ENCODE measurements at regions not wholly inside any gene's neighbourhood (a gene's known extent, or its start where the extent isn't known, plus 50 kb on each side); places are given as distances from the start of the nearest gene placed in this dataset.

DNA sequence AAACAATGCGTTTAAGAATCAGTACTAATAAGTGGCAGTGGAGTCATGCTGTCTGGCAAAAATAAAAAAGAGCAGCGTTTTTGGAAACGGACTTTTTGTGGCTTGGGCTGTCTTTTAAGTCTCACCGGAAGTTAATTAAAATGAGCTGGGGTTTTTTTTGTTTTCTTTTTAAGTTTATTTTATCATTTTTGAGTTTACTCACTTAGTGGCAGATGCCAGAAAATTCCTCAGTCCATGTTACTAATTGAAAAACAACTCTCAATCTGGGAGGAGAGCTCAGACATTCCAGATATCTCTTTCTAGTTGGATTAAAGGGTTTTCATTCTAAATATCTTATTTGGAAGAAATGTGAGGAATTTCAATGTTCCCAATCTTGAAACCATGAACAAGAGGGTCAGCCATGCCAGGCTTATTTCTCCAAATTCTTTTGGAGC is 133.8 kb upstream of the AGR3 start:
- in situ Hi-C loops (cut with MboI) (no loop called here), intact Hi-C loops (cut with micrococcal nuclease; ENCODE audit: unreplicated experiment) (loop anchor here (10.0 kb wide), 1 partner anchor 139 kb away; no protein-coding TSS in a partner anchor)
- ATAC-seq (no peak), FAIRE-seq (no peak), DNase-seq (ENCODE audit: low read depth, low spot score) (no peak)
- no peaks in the 10 kb centered on the region for H3K4me1 ChIP-seq (ENCODE audit: control insufficient read depth, insufficient read depth, low read length)
- H3K9ac ChIP-seq (ENCODE audit: control insufficient read depth, insufficient read depth, low read length), result no peak overlapping the region
- H3K79me2 ChIP-seq (ENCODE audit: control insufficient read depth, insufficient read depth, low read length), result no peaks in the 10 kb centered on the region
- ChIA-PET CTCF (no interaction called here), RAD21 (ENCODE audit: unreplicated experiment) (interaction anchor here (1.2 to 2.1 kb wide), 3 partner anchors 48 to 286 kb away, joined by 3 to 6 read pairs (median 4); no protein-coding TSS in a partner anchor), SMC1A (ENCODE audit: uncharacterized antibody, unreplicated experiment) (interaction anchor here (0.7 to 3.2 kb wide), 3 partner anchors 218 to 287 kb away, joined by 3 to 13 read pairs (median 3); no protein-coding TSS in a partner anchor), POLR2A (no interaction called here)
- H3K27ac ChIP-seq (ENCODE audit: control insufficient read depth, insufficient read depth), result no peak overlapping the region
- BruUV-seq (replicated peaks), result no TSS peak
- 3% methylated on average over 4 of the region's 4 CpGs for WGBS (ENCODE audit: insufficient coverage, insufficient replicate concordance, low lambda C conversion rate, missing lambda C conversion rate)
- no peaks in the 10 kb centered on the region for H4K20me1 ChIP-seq (ENCODE audit: control insufficient read depth, insufficient read depth)
- TF ChIP-seq CHD2 (IDR thresholded peaks at IDR 0.05; ENCODE audit: borderline replicate concordance, low read depth, low read length), result no peak
- no peak overlapping the region for H2AFZ ChIP-seq (ENCODE audit: control insufficient read depth, low read depth, low read length)
- no peaks in the 10 kb centered on the region for H3K36me3 ChIP-seq (ENCODE audit: control insufficient read depth in 2 of 2, insufficient read depth in 2 of 2, low read length in 1 of 2)
- no peaks in the 10 kb centered on the region for H3K27me3 ChIP-seq (replicated peaks in 1 of 2; ENCODE audit: control insufficient read depth in 2 of 2, insufficient read depth in 2 of 2, low read length in 1 of 2)
- no peak overlapping the region for H3K4me2 ChIP-seq (ENCODE audit: control insufficient read depth, insufficient read depth)
- H3K9me3 ChIP-seq (replicated peaks; ENCODE audit: control insufficient read depth, insufficient read depth, low read length), result no peaks in the 10 kb centered on the region
- no peak overlapping the region for H3K4me3 ChIP-seq

DNA sequence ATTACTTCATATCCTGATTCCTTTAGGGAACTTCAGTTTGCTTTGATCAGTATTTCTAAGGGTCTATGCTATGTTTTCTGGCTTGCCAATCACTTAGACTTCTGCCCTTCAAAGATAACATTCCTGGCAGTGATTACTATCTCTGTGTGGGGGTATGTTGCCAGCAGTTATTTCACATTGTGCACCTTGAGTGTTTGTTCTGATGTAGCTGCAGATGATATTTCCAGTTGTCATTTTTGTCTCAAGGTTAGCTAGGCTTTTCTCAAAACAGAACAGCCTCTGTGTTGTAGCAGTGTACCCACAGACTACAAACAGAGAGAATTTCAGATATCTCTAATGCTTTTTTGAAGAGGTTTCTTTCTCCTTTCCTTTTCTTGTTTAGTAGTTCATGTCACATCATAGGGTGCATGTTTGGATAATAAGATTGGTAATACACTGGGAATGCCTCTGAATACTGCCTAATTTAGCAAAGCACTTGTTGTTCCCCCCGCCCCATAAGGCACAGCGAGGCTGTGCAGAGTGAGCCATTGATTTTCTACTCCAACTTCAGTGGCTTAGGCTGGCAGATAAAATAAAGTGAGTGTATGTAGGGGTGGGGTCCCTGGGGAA is 134.7 kb upstream of the AGR3 start:
- Histone ChIP-seq H2AFZ (ENCODE audit: control insufficient read depth, low read depth, low read length) (no peak overlapping the region), H3K4me1 (ENCODE audit: control insufficient read depth, insufficient read depth, low read length) (no peaks in the 10 kb centered on the region), H3K36me3 (ENCODE audit: control insufficient read depth in 2 of 2, insufficient read depth in 2 of 2, low read length in 1 of 2) (no peaks in the 10 kb centered on the region), H3K4me3 (no peak overlapping the region), H3K79me2 (ENCODE audit: control insufficient read depth, insufficient read depth, low read length) (no peaks in the 10 kb centered on the region), H3K9me3 (replicated peaks; ENCODE audit: control insufficient read depth, insufficient read depth, low read length) (no peaks in the 10 kb centered on the region), H3K27ac (ENCODE audit: control insufficient read depth, insufficient read depth) (no peak overlapping the region), H4K20me1 (ENCODE audit: control insufficient read depth, insufficient read depth) (no peaks in the 10 kb centered on the region), H3K4me2 (ENCODE audit: control insufficient read depth, insufficient read depth) (no peak overlapping the region), H3K27me3 (replicated peaks in 1 of 2; ENCODE audit: control insufficient read depth in 2 of 2, insufficient read depth in 2 of 2, low read length in 1 of 2) (no peaks in the 10 kb centered on the region), H3K9ac (ENCODE audit: control insufficient read depth, insufficient read depth, low read length) (no peak overlapping the region)
- 93% methylated on average over 2 of the region's 2 CpGs for WGBS (ENCODE audit: insufficient coverage, insufficient replicate concordance, low lambda C conversion rate, missing lambda C conversion rate)
- in situ Hi-C loops (cut with MboI), result no loop called here
- intact Hi-C loops (cut with micrococcal nuclease; ENCODE audit: unreplicated experiment), result loop anchor here (10.0 kb wide), 1 partner anchor 138 kb away; no protein-coding TSS in a partner anchor
- SMC1A ChIA-PET (ENCODE audit: uncharacterized antibody, unreplicated experiment), result interaction anchor here (0.7 to 3.2 kb wide), 2 partner anchors 217 to 286 kb away, joined by 3 to 13 read pairs; no protein-coding TSS in a partner anchor
- BruUV-seq (replicated peaks), result no TSS peak
- DNase-seq (ENCODE audit: low read depth, low spot score), result no peak
- CTCF ChIA-PET, result no interaction called here
- no peak for ATAC-seq
- RAD21 ChIA-PET (ENCODE audit: unreplicated experiment), result no interaction called here
- FAIRE-seq, result no peak
- POLR2A ChIA-PET, result no interaction called here
- TF ChIP-seq GABPA (IDR thresholded peaks at IDR 0.05; ENCODE audit: low read depth) (no peak), ASH2L (IDR thresholded peaks at IDR 0.05; ENCODE audit: borderline replicate concordance, low read depth) (no peak), ZNF217 (IDR thresholded peaks at IDR 0.05) (no peak), CREB1 (IDR thresholded peaks at IDR 0.05; ENCODE audit: low read depth) (no peak), RBBP5 (conservative IDR thresholded peaks at IDR 0.05) (no peak)
- TF ChIP-seq, protein P1, sequence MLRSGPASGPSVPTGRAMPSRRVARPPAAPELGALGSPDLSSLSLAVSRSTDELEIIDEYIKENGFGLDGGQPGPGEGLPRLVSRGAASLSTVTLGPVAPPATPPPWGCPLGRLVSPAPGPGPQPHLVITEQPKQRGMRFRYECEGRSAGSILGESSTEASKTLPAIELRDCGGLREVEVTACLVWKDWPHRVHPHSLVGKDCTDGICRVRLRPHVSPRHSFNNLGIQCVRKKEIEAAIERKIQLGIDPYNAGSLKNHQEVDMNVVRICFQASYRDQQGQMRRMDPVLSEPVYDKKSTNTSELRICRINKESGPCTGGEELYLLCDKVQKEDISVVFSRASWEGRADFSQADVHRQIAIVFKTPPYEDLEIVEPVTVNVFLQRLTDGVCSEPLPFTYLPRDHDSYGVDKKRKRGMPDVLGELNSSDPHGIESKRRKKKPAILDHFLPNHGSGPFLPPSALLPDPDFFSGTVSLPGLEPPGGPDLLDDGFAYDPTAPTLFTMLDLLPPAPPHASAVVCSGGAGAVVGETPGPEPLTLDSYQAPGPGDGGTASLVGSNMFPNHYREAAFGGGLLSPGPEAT (IDR thresholded peaks at IDR 0.05; ENCODE audit: low read depth), result no peak
- TF ChIP-seq, protein P2, sequence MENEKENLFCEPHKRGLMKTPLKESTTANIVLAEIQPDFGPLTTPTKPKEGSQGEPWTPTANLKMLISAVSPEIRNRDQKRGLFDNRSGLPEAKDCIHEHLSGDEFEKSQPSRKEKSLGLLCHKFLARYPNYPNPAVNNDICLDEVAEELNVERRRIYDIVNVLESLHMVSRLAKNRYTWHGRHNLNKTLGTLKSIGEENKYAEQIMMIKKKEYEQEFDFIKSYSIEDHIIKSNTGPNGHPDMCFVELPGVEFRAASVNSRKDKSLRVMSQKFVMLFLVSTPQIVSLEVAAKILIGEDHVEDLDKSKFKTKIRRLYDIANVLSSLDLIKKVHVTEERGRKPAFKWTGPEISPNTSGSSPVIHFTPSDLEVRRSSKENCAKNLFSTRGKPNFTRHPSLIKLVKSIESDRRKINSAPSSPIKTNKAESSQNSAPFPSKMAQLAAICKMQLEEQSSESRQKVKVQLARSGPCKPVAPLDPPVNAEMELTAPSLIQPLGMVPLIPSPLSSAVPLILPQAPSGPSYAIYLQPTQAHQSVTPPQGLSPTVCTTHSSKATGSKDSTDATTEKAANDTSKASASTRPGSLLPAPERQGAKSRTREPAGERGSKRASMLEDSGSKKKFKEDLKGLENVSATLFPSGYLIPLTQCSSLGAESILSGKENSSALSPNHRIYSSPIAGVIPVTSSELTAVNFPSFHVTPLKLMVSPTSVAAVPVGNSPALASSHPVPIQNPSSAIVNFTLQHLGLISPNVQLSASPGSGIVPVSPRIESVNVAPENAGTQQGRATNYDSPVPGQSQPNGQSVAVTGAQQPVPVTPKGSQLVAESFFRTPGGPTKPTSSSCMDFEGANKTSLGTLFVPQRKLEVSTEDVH (IDR thresholded peaks at IDR 0.05; ENCODE audit: low read depth, partially characterized antibody), result no peak
- TF ChIP-seq, protein P3, sequence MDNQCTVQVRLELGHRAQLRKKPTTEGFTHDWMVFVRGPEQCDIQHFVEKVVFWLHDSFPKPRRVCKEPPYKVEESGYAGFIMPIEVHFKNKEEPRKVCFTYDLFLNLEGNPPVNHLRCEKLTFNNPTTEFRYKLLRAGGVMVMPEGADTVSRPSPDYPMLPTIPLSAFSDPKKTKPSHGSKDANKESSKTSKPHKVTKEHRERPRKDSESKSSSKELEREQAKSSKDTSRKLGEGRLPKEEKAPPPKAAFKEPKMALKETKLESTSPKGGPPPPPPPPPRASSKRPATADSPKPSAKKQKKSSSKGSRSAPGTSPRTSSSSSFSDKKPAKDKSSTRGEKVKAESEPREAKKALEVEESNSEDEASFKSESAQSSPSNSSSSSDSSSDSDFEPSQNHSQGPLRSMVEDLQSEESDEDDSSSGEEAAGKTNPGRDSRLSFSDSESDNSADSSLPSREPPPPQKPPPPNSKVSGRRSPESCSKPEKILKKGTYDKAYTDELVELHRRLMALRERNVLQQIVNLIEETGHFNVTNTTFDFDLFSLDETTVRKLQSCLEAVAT (IDR thresholded peaks at IDR 0.05), result no peak
